ENCODE measurements at regions not wholly inside any gene's neighbourhood (a gene's known extent, or its start where the extent isn't known, plus 50 kb on each side); places are given as distances from the start of the nearest gene placed in this dataset.

DNA sequence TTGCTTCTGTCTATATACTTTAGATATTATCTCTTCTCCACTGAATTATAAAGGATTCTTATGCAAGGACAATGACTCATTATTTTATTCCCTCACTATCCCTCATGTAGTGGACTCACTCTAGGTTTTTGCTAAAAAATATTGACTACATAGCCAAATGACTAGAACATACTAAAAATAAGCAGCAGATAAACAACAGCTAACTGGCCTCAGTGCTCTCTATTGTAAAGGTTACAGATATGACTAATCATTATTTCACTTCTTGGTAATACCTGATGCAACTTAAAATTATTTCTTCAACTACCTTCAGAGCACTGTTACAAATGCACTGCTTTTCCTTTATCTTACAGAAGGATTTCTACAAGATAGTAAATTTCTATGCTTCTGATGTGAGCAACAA lies 147.6 kb upstream of the DEPDC1 start:
- Histone ChIP-seq H3K27me3 (ENCODE audit: insufficient read depth in 3 of 3, low read length in 2 of 3) (no peaks in the 10 kb centered on the region), H3K4me3 (no peak overlapping the region), H3K36me3 (ENCODE audit: insufficient read depth in 1 of 2, low read depth in 1 of 2) (no peaks in the 10 kb centered on the region), H3K27ac (no peak overlapping the region), H3K4me1 (no peaks in the 10 kb centered on the region), H3K9me3 (no peaks in the 10 kb centered on the region)
- intact Hi-C loops (cut with DNase I): no loop called here
- ATAC-seq (no peak), DNase-seq (no peak)
- TF ChIP-seq, protein P1, sequence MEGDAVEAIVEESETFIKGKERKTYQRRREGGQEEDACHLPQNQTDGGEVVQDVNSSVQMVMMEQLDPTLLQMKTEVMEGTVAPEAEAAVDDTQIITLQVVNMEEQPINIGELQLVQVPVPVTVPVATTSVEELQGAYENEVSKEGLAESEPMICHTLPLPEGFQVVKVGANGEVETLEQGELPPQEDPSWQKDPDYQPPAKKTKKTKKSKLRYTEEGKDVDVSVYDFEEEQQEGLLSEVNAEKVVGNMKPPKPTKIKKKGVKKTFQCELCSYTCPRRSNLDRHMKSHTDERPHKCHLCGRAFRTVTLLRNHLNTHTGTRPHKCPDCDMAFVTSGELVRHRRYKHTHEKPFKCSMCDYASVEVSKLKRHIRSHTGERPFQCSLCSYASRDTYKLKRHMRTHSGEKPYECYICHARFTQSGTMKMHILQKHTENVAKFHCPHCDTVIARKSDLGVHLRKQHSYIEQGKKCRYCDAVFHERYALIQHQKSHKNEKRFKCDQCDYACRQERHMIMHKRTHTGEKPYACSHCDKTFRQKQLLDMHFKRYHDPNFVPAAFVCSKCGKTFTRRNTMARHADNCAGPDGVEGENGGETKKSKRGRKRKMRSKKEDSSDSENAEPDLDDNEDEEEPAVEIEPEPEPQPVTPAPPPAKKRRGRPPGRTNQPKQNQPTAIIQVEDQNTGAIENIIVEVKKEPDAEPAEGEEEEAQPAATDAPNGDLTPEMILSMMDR (IDR thresholded peaks at IDR 0.05): no peak

- H3K4me1 ChIP-seq: no peaks in the 10 kb centered on the region
- TF ChIP-seq, protein P1 (IDR thresholded peaks at IDR 0.05): no peak
- intact Hi-C loops (cut with DNase I): no loop called here
Observed at GRCh38 chr1:68651115-68651514, 154.2 kb upstream of the DEPDC1 start.

GRCh38 chr1:68653882-68654281 lies 157.0 kb upstream of the DEPDC1 start:
- Histone ChIP-seq H3K4me1 (no peaks in the 10 kb centered on the region), H3K36me3 (ENCODE audit: insufficient read depth in 1 of 2, low read depth in 1 of 2) (no peaks in the 10 kb centered on the region), H3K4me3 (no peak overlapping the region), H3K27me3 (ENCODE audit: insufficient read depth in 3 of 3, low read length in 2 of 3) (no peaks in the 10 kb centered on the region), H3K27ac (no peak overlapping the region), H3K9me3 (no peaks in the 10 kb centered on the region)
- intact Hi-C loops (cut with DNase I): no loop called here
- DNase-seq (no peak), ATAC-seq (no peak)
- WGBS, 3 donors: 89 to 92% (median 92%) methylated on average over 2 of the region's 2 CpGs
- TF ChIP-seq, protein P1 (IDR thresholded peaks at IDR 0.05): no peak

More at GRCh38 chr1:68651115-68651514, 154.2 kb upstream of the DEPDC1 start:
- WGBS, 3 donors: 36 to 60% (median 45%) methylated on average over 1 of the region's 1 CpG
- Histone ChIP-seq H3K4me3 (no peak overlapping the region), H3K27me3 (ENCODE audit: insufficient read depth in 3 of 3, low read length in 2 of 3) (no peaks in the 10 kb centered on the region), H3K9me3 (no peaks in the 10 kb centered on the region), H3K36me3 (ENCODE audit: insufficient read depth in 1 of 2, low read depth in 1 of 2) (no peaks in the 10 kb centered on the region), H3K27ac (no peak overlapping the region)
- DNase-seq (no peak), ATAC-seq (no peak)

DNA sequence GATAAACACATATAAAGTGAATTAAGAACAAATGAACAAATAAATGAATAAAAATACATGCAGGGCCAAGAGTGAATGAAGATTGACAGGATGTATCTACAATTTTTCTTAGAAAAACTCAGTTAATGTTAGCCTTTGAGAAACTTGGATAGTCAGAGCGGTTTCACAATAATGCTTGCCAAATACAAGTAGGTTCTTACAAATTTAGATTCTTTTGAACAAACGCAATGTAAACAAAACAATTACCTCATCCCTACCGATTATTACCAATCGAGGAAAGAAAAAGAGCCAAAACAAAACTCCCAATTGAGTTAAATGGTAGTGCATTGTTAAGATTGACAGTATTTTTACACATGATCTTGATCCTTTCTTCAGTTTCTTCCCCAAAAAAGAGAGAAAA lies 176.9 kb upstream of the DEPDC1 start:
- intact Hi-C loops (cut with DNase I): no loop called here
- Histone ChIP-seq H3K27ac (no peak overlapping the region), H3K4me3 (no peak overlapping the region), H3K36me3 (ENCODE audit: insufficient read depth in 1 of 2, low read depth in 1 of 2) (no peaks in the 10 kb centered on the region), H3K27me3 (ENCODE audit: insufficient read depth in 3 of 3, low read length in 2 of 3) (no peaks in the 10 kb centered on the region), H3K4me1 (no peaks in the 10 kb centered on the region), H3K9me3 (no peaks in the 10 kb centered on the region)
- TF ChIP-seq, protein P1 (IDR thresholded peaks at IDR 0.05): no peak
- DNase-seq (no peak), ATAC-seq (no peak)
- 70 to 75% (median 74%) methylated on average over 4 of the region's 4 CpGs for WGBS, 3 donors

DNA sequence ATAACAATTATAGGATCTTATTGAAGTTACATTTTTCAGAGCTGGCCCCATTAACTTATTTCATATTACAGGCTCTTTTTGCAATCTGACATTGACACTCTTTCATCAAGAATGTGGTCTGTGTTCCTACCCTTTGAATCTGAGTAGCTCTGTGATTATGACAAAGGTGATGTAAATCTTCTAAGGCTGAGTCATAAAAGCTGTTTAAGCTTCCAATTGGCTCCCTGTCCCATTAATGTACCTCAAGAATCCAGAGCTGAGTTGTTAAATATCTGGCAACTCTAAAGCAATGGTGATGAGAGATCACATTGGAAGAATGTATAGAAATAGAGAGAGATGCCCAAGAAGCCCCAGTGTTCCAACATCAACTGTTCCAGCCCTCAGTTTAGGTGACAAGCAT lies 178.5 kb upstream of the DEPDC1 start:
- TF ChIP-seq, protein P1 (IDR thresholded peaks at IDR 0.05): no peak
- no peaks in the 10 kb centered on the region for H3K27me3 ChIP-seq (ENCODE audit: insufficient read depth in 3 of 3, low read length in 2 of 3)
- intact Hi-C loops (cut with DNase I): no loop called here
- no peak for ATAC-seq
- no peaks in the 10 kb centered on the region for H3K9me3 ChIP-seq
- no peak for DNase-seq
- no peaks in the 10 kb centered on the region for H3K36me3 ChIP-seq (ENCODE audit: insufficient read depth in 1 of 2, low read depth in 1 of 2)
- no peak overlapping the region for H3K27ac ChIP-seq
- no peak overlapping the region for H3K4me3 ChIP-seq
- no peaks in the 10 kb centered on the region for H3K4me1 ChIP-seq

Data from psoas muscle (tissue), 7 donors.